ENCODE measurements at regions not wholly inside any gene's neighbourhood (a gene's known extent, or its start where the extent isn't known, plus 50 kb on each side); places are given as distances from the start of the nearest gene placed in this dataset.
"Not testable (repeated sequence)": the region's sequence is repeated elsewhere in the genome, so short reads cannot be mapped to it uniquely, and the experiment has no call there.

- not testable (repeated sequence) for TF ChIP-seq CTCF (conservative IDR thresholded peaks at IDR 0.05; ENCODE audit: low read depth, low read length); EZH2phosphoT487 (IDR thresholded peaks at IDR 0.05; ENCODE audit: borderline replicate concordance, low read length)
Measured at GRCh38 chr2:192893976-192894375, 699.2 kb upstream of the TMEFF2 start.
